ENCODE measurements at regions not wholly inside any gene's neighbourhood (a gene's known extent, or its start where the extent isn't known, plus 50 kb on each side); places are given as distances from the start of the nearest gene placed in this dataset.
"Not testable (repeated sequence)": the region's sequence is repeated elsewhere in the genome, so short reads cannot be mapped to it uniquely, and the experiment has no call there.

- no peak for DNase-seq
- no peaks in the 10 kb centered on the region for H3K4me1 Mint-ChIP-seq
- H3K27ac ChIP-seq (ENCODE audit: low read depth, low read length): no peak overlapping the region
- H3K27ac Mint-ChIP-seq: no peak overlapping the region
- ChIA-PET POLR2A (ENCODE audit: partially characterized antibody) (no interaction called here), CTCF (ENCODE audit: partially characterized antibody) (no interaction called here)
- peaks cover 0 to 14% (median 5%) of the 10 kb centered on the region in 8 donors for H3K9me3 Mint-ChIP-seq
- H3K4me3 ChIP-seq (ENCODE audit: low read length in 2 of 2): no peak overlapping the region
- intact Hi-C loops (cut with micrococcal nuclease): no loop called here
- H3K4me1 ChIP-seq (ENCODE audit: insufficient read depth, low read length): no peaks in the 10 kb centered on the region
- H3K27me3 ChIP-seq (ENCODE audit: insufficient read depth, low read length): no peaks in the 10 kb centered on the region
- H3K36me3 ChIP-seq (ENCODE audit: insufficient read depth, low read length): no peaks in the 10 kb centered on the region
- no peak overlapping the region for H3K4me3 Mint-ChIP-seq
- H3K9me3 ChIP-seq (ENCODE audit: control insufficient read depth in 1 of 2, low read length in 2 of 2): no peaks in the 10 kb centered on the region
- no peaks in the 10 kb centered on the region for H3K36me3 Mint-ChIP-seq
- H3K27me3 Mint-ChIP-seq: peaks cover 0 to under 1% of the 10 kb centered on the region in 2 donors
Measured at GRCh38 chr20:54928564-54928963, 453.2 kb downstream of the DOK5 start.

GRCh38 chr20:54922636-54923035, 447.2 kb downstream of the DOK5 start:
- Histone ChIP-seq H3K27ac (ENCODE audit: low read depth, low read length) (no peak overlapping the region), H3K4me3 (ENCODE audit: low read length in 2 of 2) (no peak overlapping the region), H3K27me3 (ENCODE audit: insufficient read depth, low read length) (no peaks in the 10 kb centered on the region), H3K9me3 (ENCODE audit: control insufficient read depth in 1 of 2, low read length in 2 of 2) (no peaks in the 10 kb centered on the region), H3K4me1 (ENCODE audit: insufficient read depth, low read length) (no peaks in the 10 kb centered on the region), H3K36me3 (ENCODE audit: insufficient read depth, low read length) (no peaks in the 10 kb centered on the region)
- Mint-ChIP-seq H3K9me3 (peaks cover 0 to 16% (median 8%) of the 10 kb centered on the region in 8 donors), H3K4me1 (no peaks in the 10 kb centered on the region), H3K4me3 (no peak overlapping the region), H3K36me3 (no peaks in the 10 kb centered on the region), H3K27ac (no peak overlapping the region), H3K27me3 (peaks cover 0 to 1% of the 10 kb centered on the region in 2 donors)
- no peak for DNase-seq
- intact Hi-C loops (cut with micrococcal nuclease): no loop called here
- ChIA-PET POLR2A (ENCODE audit: partially characterized antibody) (no interaction called here), CTCF (ENCODE audit: partially characterized antibody) (no interaction called here)

GRCh38 chr20:54922096-54922495, 446.7 kb downstream of the DOK5 start:
- no peak overlapping the region for H3K4me3 Mint-ChIP-seq
- no peaks in the 10 kb centered on the region for H3K36me3 Mint-ChIP-seq
- intact Hi-C loops (cut with micrococcal nuclease): no loop called here

GRCh38 chr20:54920491-54920890, 445.1 kb downstream of the DOK5 start:
- H3K4me3 ChIP-seq (ENCODE audit: low read length in 2 of 2): no peak overlapping the region
- no peaks in the 10 kb centered on the region for H3K36me3 ChIP-seq (ENCODE audit: insufficient read depth, low read length)
- no peaks in the 10 kb centered on the region for H3K9me3 ChIP-seq (ENCODE audit: control insufficient read depth in 1 of 2, low read length in 2 of 2)
- peaks cover 0 to 1% of the 10 kb centered on the region in 2 donors for H3K27me3 Mint-ChIP-seq
- H3K27me3 ChIP-seq (ENCODE audit: insufficient read depth, low read length): no peaks in the 10 kb centered on the region
- no peaks in the 10 kb centered on the region for H3K4me1 Mint-ChIP-seq
- H3K4me1 ChIP-seq (ENCODE audit: insufficient read depth, low read length): no peaks in the 10 kb centered on the region
- H3K27ac Mint-ChIP-seq: no peak overlapping the region
- H3K4me3 Mint-ChIP-seq: no peak overlapping the region
- H3K27ac ChIP-seq (ENCODE audit: low read depth, low read length): no peak overlapping the region
- no peak for DNase-seq
- ChIA-PET CTCF (ENCODE audit: partially characterized antibody) (no interaction called here), POLR2A (ENCODE audit: partially characterized antibody) (no interaction called here)
- no peaks in the 10 kb centered on the region for H3K36me3 Mint-ChIP-seq
- H3K9me3 Mint-ChIP-seq: peaks cover 0 to 17% (median 7%) of the 10 kb centered on the region in 8 donors
- intact Hi-C loops (cut with micrococcal nuclease): no loop called here

More at GRCh38 chr20:54922096-54922495, 446.7 kb downstream of the DOK5 start:
- Mint-ChIP-seq H3K9me3 (peaks cover 0 to 17% (median 8%) of the 10 kb centered on the region in 8 donors), H3K27ac (no peak overlapping the region), H3K27me3 (peaks cover 0 to 1% of the 10 kb centered on the region in 2 donors), H3K4me1 (no peaks in the 10 kb centered on the region)
- ChIA-PET POLR2A (ENCODE audit: partially characterized antibody) (no interaction called here), CTCF (ENCODE audit: partially characterized antibody) (no interaction called here)
- Histone ChIP-seq H3K27me3 (ENCODE audit: insufficient read depth, low read length) (no peaks in the 10 kb centered on the region), H3K9me3 (ENCODE audit: control insufficient read depth in 1 of 2, low read length in 2 of 2) (no peaks in the 10 kb centered on the region), H3K4me3 (ENCODE audit: low read length in 2 of 2) (no peak overlapping the region), H3K4me1 (ENCODE audit: insufficient read depth, low read length) (no peaks in the 10 kb centered on the region), H3K36me3 (ENCODE audit: insufficient read depth, low read length) (no peaks in the 10 kb centered on the region), H3K27ac (ENCODE audit: low read depth, low read length) (no peak overlapping the region)
- DNase-seq: no peak

- intact Hi-C loops (cut with micrococcal nuclease); H3K27ac ChIP-seq (ENCODE audit: low read depth, low read length); H3K4me3 Mint-ChIP-seq; H3K4me1 ChIP-seq (ENCODE audit: insufficient read depth, low read length); H3K27me3 ChIP-seq (ENCODE audit: insufficient read depth, low read length); H3K9me3 ChIP-seq (ENCODE audit: control insufficient read depth in 1 of 2, low read length in 2 of 2); POLR2A ChIA-PET (ENCODE audit: partially characterized antibody); H3K4me3 ChIP-seq (ENCODE audit: low read length in 2 of 2); DNase-seq; H3K27me3 Mint-ChIP-seq; CTCF ChIA-PET (ENCODE audit: partially characterized antibody); H3K36me3 Mint-ChIP-seq; H3K4me1 Mint-ChIP-seq; H3K36me3 ChIP-seq (ENCODE audit: insufficient read depth, low read length); H3K27ac Mint-ChIP-seq: not testable (repeated sequence)
- peaks cover 0 to 17% (median 7%) of the 10 kb centered on the region in 8 donors for H3K9me3 Mint-ChIP-seq
Measured at GRCh38 chr20:54918993-54919392, 443.6 kb downstream of the DOK5 start.

GRCh38 chr20:54914995-54915394, 439.6 kb downstream of the DOK5 start:
- Mint-ChIP-seq H3K4me3 (no peak overlapping the region), H3K36me3 (no peaks in the 10 kb centered on the region), H3K27me3 (no peaks in the 10 kb centered on the region), H3K4me1 (no peaks in the 10 kb centered on the region), H3K27ac (no peak overlapping the region), H3K9me3 (peaks cover 2 to 16% (median 8%) of the 10 kb centered on the region in 8 donors)
- H3K36me3 ChIP-seq (ENCODE audit: insufficient read depth, low read length): no peaks in the 10 kb centered on the region
- H3K9me3 ChIP-seq (ENCODE audit: control insufficient read depth in 1 of 2, low read length in 2 of 2): no peaks in the 10 kb centered on the region
- H3K4me3 ChIP-seq (ENCODE audit: low read length in 2 of 2): no peak overlapping the region
- H3K4me1 ChIP-seq (ENCODE audit: insufficient read depth, low read length): no peaks in the 10 kb centered on the region
- no peak for DNase-seq
- no peak overlapping the region for H3K27ac ChIP-seq (ENCODE audit: low read depth, low read length)
- intact Hi-C loops (cut with micrococcal nuclease): no loop called here
- H3K27me3 ChIP-seq (ENCODE audit: insufficient read depth, low read length): no peaks in the 10 kb centered on the region
- POLR2A ChIA-PET (ENCODE audit: partially characterized antibody): no interaction called here
- CTCF ChIA-PET (ENCODE audit: partially characterized antibody): no interaction called here

GRCh38 chr20:54909702-54910101, 434.3 kb downstream of the DOK5 start:
- no peak overlapping the region for H3K27ac ChIP-seq (ENCODE audit: low read depth, low read length)
- Mint-ChIP-seq H3K27ac (no peak overlapping the region), H3K9me3 (peaks cover 4 to 19% (median 17%) of the 10 kb centered on the region in 8 donors), H3K4me1 (no peaks in the 10 kb centered on the region), H3K36me3 (no peaks in the 10 kb centered on the region), H3K27me3 (no peaks in the 10 kb centered on the region), H3K4me3 (no peak overlapping the region)
- POLR2A ChIA-PET (ENCODE audit: partially characterized antibody): no interaction called here
- H3K36me3 ChIP-seq (ENCODE audit: insufficient read depth, low read length): no peaks in the 10 kb centered on the region
- no peaks in the 10 kb centered on the region for H3K9me3 ChIP-seq (ENCODE audit: control insufficient read depth in 1 of 2, low read length in 2 of 2)
- no peak for DNase-seq
- intact Hi-C loops (cut with micrococcal nuclease): no loop called here
- no peak overlapping the region for H3K4me3 ChIP-seq (ENCODE audit: low read length in 2 of 2)
- H3K27me3 ChIP-seq (ENCODE audit: insufficient read depth, low read length): no peaks in the 10 kb centered on the region
- H3K4me1 ChIP-seq (ENCODE audit: insufficient read depth, low read length): no peaks in the 10 kb centered on the region
- CTCF ChIA-PET (ENCODE audit: partially characterized antibody): no interaction called here

GRCh38 chr20:54906134-54906533, 430.7 kb downstream of the DOK5 start:
- H3K27ac Mint-ChIP-seq; POLR2A ChIA-PET (ENCODE audit: partially characterized antibody); CTCF ChIA-PET (ENCODE audit: partially characterized antibody); H3K4me1 Mint-ChIP-seq; H3K27me3 ChIP-seq (ENCODE audit: insufficient read depth, low read length); H3K36me3 Mint-ChIP-seq; H3K4me1 ChIP-seq (ENCODE audit: insufficient read depth, low read length); H3K27ac ChIP-seq (ENCODE audit: low read depth, low read length); H3K27me3 Mint-ChIP-seq; H3K9me3 ChIP-seq (ENCODE audit: control insufficient read depth in 1 of 2, low read length in 2 of 2); DNase-seq; intact Hi-C loops (cut with micrococcal nuclease); H3K4me3 ChIP-seq (ENCODE audit: low read length in 2 of 2); H3K36me3 ChIP-seq (ENCODE audit: insufficient read depth, low read length); H3K4me3 Mint-ChIP-seq: not testable (repeated sequence)
- peaks cover 4 to 28% (median 18%) of the 10 kb centered on the region in 8 donors for H3K9me3 Mint-ChIP-seq
